T-helper 2 cell treated with Interferon-gamma antibody and Interleukin-4, amounts not matched to agents 100 ng/mL and 5 ng/mL, for 36 hours (primary cell): ENCODE measurements at regions not wholly inside any gene's neighbourhood (a gene's known extent, or its start where the extent isn't known, plus 50 kb on each side); places are given as distances from the start of the nearest gene placed in this dataset.

Source experiments
- intact Hi-C: fragments of 100-400 bp; cut with micrococcal nuclease; formaldehyde crosslinking; loops from one replicate; pipeline ENCODE4 v1.15.1; 2023

- intact Hi-C loops: no loop called here
Observed at GRCh38 chr1:68293609-68294366, 61.5 kb upstream of the WLS start.

GRCh38 chr1:68293122-68293521, 60.8 kb upstream of the WLS start:
- intact Hi-C loops: no loop called here

GRCh38 chr1:68291688-68292384, 59.5 kb upstream of the WLS start:
- intact Hi-C loops: no loop called here

- intact Hi-C loops: no loop called here
Observed at GRCh38 chr1:68287241-68287640, 54.9 kb upstream of the WLS start.

GRCh38 chr1:68285046-68285445, 52.7 kb upstream of the WLS start:
- intact Hi-C loops: no loop called here

GRCh38 chr1:68281946-68282615, 49.8 kb upstream of the WLS start:
- intact Hi-C loops: no loop called here
